A673 (cell line): ENCODE measurements at regions not wholly inside any gene's neighbourhood (a gene's known extent, or its start where the extent isn't known, plus 50 kb on each side); places are given as distances from the start of the nearest gene placed in this dataset.

ENCODE experiments used
- BruUV-seq: library from RNA; stranded (reverse); fragments of 400-500 nt; replicated peaks from 2 replicates; lab custom pipeline; 2021; lab: Mats Ljungman, UMichigan
- CTCF ChIA-PET: fragments of 300-600 bp; sonication (Branson Sonifier 250); formaldehyde crosslinking; loops from one replicate; lab custom pipeline; 2022; ENCODE audit warnings: antibody characterized with exemption; lab: Charles Lee
- POLR2A ChIA-PET: fragments of 300-600 bp; sonication (Branson Sonifier 250); formaldehyde crosslinking; loops from one replicate; lab custom pipeline; 2022; ENCODE audit warnings: antibody characterized with exemption; ENCODE audit not compliant: low non-redundant PET; lab: Charles Lee
- DNase-seq: peaks from one replicate; pipeline ENCODE4 v3.0.0-alpha.2; 2015; ENCODE audit warnings: low spot score
- H3K27ac ChIP-seq: fragments of 200-600 bp; sonication (generic); 2 replicates; pipeline ENCODE4 v1.5.1; 2016; ENCODE audit warnings: mixed run types, low read depth, mild to moderate bottlenecking, mixed read lengths, antibody characterized with exemption, low read length; ENCODE audit not compliant: poor library complexity, severe bottlenecking
- H3K27me3 ChIP-seq: fragments of 200-600 bp; sonication (generic); replicated peaks from 2 replicates; pipeline ENCODE4 v1.6.1; 2017; ENCODE audit warnings: mixed run types, low read depth, mild to moderate bottlenecking, mixed read lengths, antibody characterized with exemption, low read length; ENCODE audit not compliant: insufficient read depth, poor library complexity
- H3K36me3 ChIP-seq: fragments of 200-600 bp; sonication (generic); 2 replicates; pipeline ENCODE4 v1.6.1; 2016; ENCODE audit warnings: mixed run types, mild to moderate bottlenecking, mixed read lengths, antibody characterized with exemption, low read length; ENCODE audit not compliant: insufficient read depth, poor library complexity, severe bottlenecking
- H3K4me1 ChIP-seq: fragments of 200-600 bp; sonication (generic); 2 replicates; pipeline ENCODE4 v1.6.1; 2017; ENCODE audit warnings: mixed run types, mild to moderate bottlenecking, mixed read lengths, antibody characterized with exemption, low read length; ENCODE audit not compliant: insufficient read depth, poor library complexity, severe bottlenecking
- H3K4me3 ChIP-seq: fragments of 200-600 bp; sonication (generic); 2 replicates; pipeline ENCODE4 v1.5.1; 2016; ENCODE audit warnings: low read depth, mixed run types, mild to moderate bottlenecking, mixed read lengths, low read length; ENCODE audit not compliant: poor library complexity, severe bottlenecking
- H3K9me3 ChIP-seq: fragments of 200-600 bp; sonication (generic); 2 replicates; pipeline ENCODE4 v1.6.1; 2016; ENCODE audit warnings: mixed run types, low read depth, mild to moderate bottlenecking, mixed read lengths, antibody characterized with exemption, low read length; ENCODE audit not compliant: poor library complexity, severe bottlenecking
- EZH2 ChIP-seq: fragments of 200-600 bp; sonication (generic); IDR thresholded peaks from 2 replicates; pipeline ENCODE4 v1.6.1; 2017; ENCODE audit warnings: borderline replicate concordance, low read depth, mild to moderate bottlenecking, mixed read lengths, antibody characterized with exemption, low read length; ENCODE audit not compliant: poor library complexity, severe bottlenecking
- intact Hi-C: fragments of 100-400 bp; cut with micrococcal nuclease; formaldehyde crosslinking; loops from one replicate; pipeline ENCODE4 v1.10.0; 2022; ENCODE audit not compliant: unreplicated experiment
- TF ChIP-seq, protein P1 (sequence below): fragments of 300-800, 200-600 bp; sonication (generic); conservative IDR thresholded peaks from 2 replicates; pipeline ENCODE4 v1.5.1; 2017; ENCODE audit warnings: low read depth, mild to moderate bottlenecking, antibody characterized with exemption, low read length, moderate library complexity, mixed read lengths

DNA sequence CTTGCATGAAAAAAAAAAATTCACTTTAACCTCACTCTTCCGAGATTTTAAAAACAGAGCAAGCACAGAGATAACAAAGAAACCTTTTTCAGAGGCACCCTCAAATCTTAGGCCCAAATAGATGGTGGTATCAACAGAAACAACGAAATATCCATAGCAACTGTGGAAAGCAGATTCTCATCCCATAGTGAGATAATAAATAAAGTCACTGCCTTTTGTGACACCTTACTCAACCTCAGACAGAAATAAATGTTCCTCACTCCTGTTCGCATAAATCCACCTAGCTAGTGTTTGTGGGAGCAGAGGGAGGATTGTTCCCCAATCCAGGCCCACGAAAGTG lies 60.9 kb upstream of the RTN4 start:
- intact Hi-C loops, result loop anchor here (5.0 kb wide), 1 partner anchor 59 kb away; the partner anchor contains the start of gene RTN4
- DNase-seq, result no peak
- ChIA-PET CTCF (no interaction called here), POLR2A (interaction anchor here (0.5 kb wide), 1 partner anchor 61 kb away, joined by 3 read pairs; the partner anchor contains the start of gene RTN4)
- no peaks in the 10 kb centered on the region for H3K36me3 ChIP-seq
- H3K27me3 ChIP-seq, result no peaks in the 10 kb centered on the region
- TF ChIP-seq, protein P1, sequence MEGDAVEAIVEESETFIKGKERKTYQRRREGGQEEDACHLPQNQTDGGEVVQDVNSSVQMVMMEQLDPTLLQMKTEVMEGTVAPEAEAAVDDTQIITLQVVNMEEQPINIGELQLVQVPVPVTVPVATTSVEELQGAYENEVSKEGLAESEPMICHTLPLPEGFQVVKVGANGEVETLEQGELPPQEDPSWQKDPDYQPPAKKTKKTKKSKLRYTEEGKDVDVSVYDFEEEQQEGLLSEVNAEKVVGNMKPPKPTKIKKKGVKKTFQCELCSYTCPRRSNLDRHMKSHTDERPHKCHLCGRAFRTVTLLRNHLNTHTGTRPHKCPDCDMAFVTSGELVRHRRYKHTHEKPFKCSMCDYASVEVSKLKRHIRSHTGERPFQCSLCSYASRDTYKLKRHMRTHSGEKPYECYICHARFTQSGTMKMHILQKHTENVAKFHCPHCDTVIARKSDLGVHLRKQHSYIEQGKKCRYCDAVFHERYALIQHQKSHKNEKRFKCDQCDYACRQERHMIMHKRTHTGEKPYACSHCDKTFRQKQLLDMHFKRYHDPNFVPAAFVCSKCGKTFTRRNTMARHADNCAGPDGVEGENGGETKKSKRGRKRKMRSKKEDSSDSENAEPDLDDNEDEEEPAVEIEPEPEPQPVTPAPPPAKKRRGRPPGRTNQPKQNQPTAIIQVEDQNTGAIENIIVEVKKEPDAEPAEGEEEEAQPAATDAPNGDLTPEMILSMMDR, result no peak
- no peak for TF ChIP-seq EZH2
- H3K9me3 ChIP-seq, result no peaks in the 10 kb centered on the region
- TSS peak; percentile 98 for BruUV-seq
- H3K4me1 ChIP-seq, result peaks cover 32% of the 10 kb centered on the region
- H3K27ac ChIP-seq, result peak overlapping the region; percentile 84
- H3K4me3 ChIP-seq, result no peak overlapping the region

DNA sequence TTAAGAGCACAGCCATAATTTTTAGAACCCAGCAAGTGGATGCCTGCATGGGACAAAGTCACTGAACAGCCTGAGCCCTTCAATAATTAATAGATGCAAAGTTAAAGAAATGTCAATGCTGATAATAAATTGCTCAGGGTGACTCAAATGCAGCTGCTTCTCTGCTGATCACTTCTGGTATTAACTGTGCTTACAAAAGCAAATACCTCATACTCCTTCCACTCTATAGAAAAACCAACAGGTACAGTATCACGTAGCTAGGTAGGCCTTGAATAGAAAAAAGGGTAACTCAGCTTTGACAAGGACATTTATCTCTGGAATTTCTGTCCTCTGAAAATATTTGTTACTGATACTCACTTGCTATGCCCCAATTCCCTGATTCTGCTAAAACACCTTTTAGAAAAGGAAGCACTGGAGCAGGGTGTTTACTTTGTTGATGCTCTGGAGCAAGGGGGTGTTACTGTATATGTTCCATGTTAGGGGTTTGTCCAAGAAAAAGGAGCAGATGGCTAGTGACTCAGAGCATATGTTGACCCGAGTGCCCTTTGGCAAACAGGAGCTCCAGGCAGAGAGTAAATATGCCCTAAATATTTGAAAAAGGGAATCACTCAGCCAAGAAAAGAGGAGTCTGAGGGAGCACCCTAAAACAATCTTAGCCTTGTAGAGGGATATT lies 59.1 kb upstream of the RTN4 start:
- DNase-seq, result no peak
- Histone ChIP-seq H3K4me1 (peaks cover 32% of the 10 kb centered on the region), H3K4me3 (no peak overlapping the region), H3K36me3 (no peaks in the 10 kb centered on the region), H3K27ac (no peak overlapping the region), H3K9me3 (no peaks in the 10 kb centered on the region), H3K27me3 (no peaks in the 10 kb centered on the region)
- CTCF ChIA-PET, result no interaction called here
- POLR2A ChIA-PET, result no interaction called here
- BruUV-seq, result no TSS peak
- intact Hi-C loops, result no loop called here
- TF ChIP-seq EZH2, result no peak
- TF ChIP-seq, protein P1, result no peak

DNA sequence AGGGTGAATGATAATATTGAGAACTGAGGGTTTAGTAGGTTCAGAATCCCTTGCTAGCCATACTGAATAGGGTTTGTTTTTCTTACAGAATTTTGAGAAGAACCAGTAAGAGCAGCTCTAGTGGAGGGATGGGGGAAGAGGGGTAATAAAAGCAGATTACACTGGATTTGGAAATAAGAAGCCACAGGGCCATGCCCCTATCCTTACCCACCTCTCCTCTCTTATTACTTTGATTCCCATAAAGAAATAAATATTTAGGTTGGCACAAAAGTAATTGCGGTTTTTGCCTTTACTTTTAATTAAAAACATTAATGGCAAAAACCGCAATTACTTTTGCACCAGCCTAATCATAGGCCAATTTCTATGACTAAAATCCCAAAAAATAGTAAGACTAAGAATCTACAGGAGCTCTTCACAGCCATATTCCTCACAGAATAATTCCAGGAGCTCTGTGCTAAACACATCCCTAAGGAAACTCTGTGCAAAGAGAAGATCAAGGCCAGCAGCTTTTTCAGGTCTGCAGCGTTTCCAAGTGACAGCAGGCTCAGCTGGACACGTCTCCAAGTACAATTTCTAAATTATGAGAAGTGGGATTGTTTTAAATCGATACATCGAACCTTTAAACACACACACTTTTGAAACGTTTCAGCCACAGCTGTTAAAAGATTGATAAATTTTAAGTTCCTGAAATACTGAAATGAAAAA lies 58.4 kb upstream of the RTN4 start:
- CTCF ChIA-PET, result interaction anchor here (0.7 kb wide), 1 partner anchor 425 kb away, joined by 3 read pairs; no protein-coding TSS in a partner anchor
- H3K27ac ChIP-seq, result no peak overlapping the region
- H3K9me3 ChIP-seq, result no peaks in the 10 kb centered on the region
- no peaks in the 10 kb centered on the region for H3K27me3 ChIP-seq
- no TSS peak for BruUV-seq
- H3K4me1 ChIP-seq, result peaks cover 32% of the 10 kb centered on the region
- H3K4me3 ChIP-seq, result no peak overlapping the region
- DNase-seq, result no peak
- no peaks in the 10 kb centered on the region for H3K36me3 ChIP-seq
- POLR2A ChIA-PET, result no interaction called here
- no peak for TF ChIP-seq EZH2
- TF ChIP-seq, protein P1, result no peak
- intact Hi-C loops, result no loop called here
